Smooth muscle cell (in vitro differentiated cells): ENCODE measurements at regions not wholly inside any gene's neighbourhood (a gene's known extent, or its start where the extent isn't known, plus 50 kb on each side); places are given as distances from the start of the nearest gene placed in this dataset.

Experiments
- DNase-seq: peaks from one replicate; lab custom pipeline; 2025; ENCODE audit not compliant: unreplicated experiment; lab: John Stamatoyannopoulos, UW
- H2AFZ ChIP-seq: fragments of 200-600 bp; sonication (generic); 2 replicates; pipeline ENCODE4 v1.6.0; 2016; ENCODE audit warnings: antibody characterized with exemption, low read depth, mild to moderate bottlenecking
- H3F3A ChIP-seq: fragments of 200-600 bp; sonication (generic); 2 replicates; pipeline ENCODE4 v1.6.0; 2017; ENCODE audit warnings: antibody characterized with exemption, low read depth
- H3K27ac ChIP-seq: fragments of 200-600 bp; sonication (generic); 2 replicates; pipeline ENCODE4 v1.5.1; 2016; ENCODE audit warnings: low read depth, mild to moderate bottlenecking
- H3K27me3 ChIP-seq: fragments of 200-600 bp; sonication (generic); 2 replicates; pipeline ENCODE4 v1.6.1; 2016; ENCODE audit warnings: low read depth, mild to moderate bottlenecking
- H3K36me3 ChIP-seq: fragments of 200-600 bp; sonication (generic); 2 replicates; pipeline ENCODE4 v1.5.1; 2016; ENCODE audit warnings: low read depth
- H3K4me1 ChIP-seq: fragments of 200-600 bp; sonication (generic); 2 replicates; pipeline ENCODE4 v1.5.1; 2016; ENCODE audit warnings: low read depth
- H3K4me2 ChIP-seq: fragments of 200-600 bp; sonication (generic); 2 replicates; pipeline ENCODE4 v1.6.0; 2016; ENCODE audit warnings: mild to moderate bottlenecking
- H3K4me3 ChIP-seq: fragments of 200-600 bp; sonication (generic); 2 replicates; pipeline ENCODE4 v1.5.1; 2016; ENCODE audit warnings: mild to moderate bottlenecking
- H3K79me2 ChIP-seq: fragments of 200-600 bp; sonication (generic); 2 replicates; pipeline ENCODE4 v1.6.0; 2016; ENCODE audit warnings: low read depth, mild to moderate bottlenecking
- H3K9ac ChIP-seq: fragments of 200-600 bp; sonication (generic); 2 replicates; pipeline ENCODE4 v1.6.0; 2016; ENCODE audit warnings: low read depth
- H3K9me3 ChIP-seq: fragments of 200-600 bp; sonication (generic); replicated peaks from 2 replicates; pipeline ENCODE4 v1.5.1; 2016; ENCODE audit warnings: low read depth
- H4K20me1 ChIP-seq: fragments of 200-600 bp; sonication (generic); 2 replicates; pipeline ENCODE4 v1.6.0; 2016; ENCODE audit warnings: low read depth
- WGBS: methylation state at CpG from one replicate; pipeline ENCODE4 v1.1.7; 2016; ENCODE audit warnings: low lambda C conversion rate; 5-methylcytosine and 5-hydroxymethylcytosine counted together
- TF ChIP-seq, protein P1 (sequence below): fragments of 200-600 bp; sonication (generic); IDR thresholded peaks from 2 replicates; pipeline ENCODE4 v1.5.1; 2017; ENCODE audit warnings: borderline replicate concordance, mild to moderate bottlenecking, antibody characterized with exemption; ENCODE audit not compliant: insufficient read depth, poor library complexity, severe bottlenecking

DNA sequence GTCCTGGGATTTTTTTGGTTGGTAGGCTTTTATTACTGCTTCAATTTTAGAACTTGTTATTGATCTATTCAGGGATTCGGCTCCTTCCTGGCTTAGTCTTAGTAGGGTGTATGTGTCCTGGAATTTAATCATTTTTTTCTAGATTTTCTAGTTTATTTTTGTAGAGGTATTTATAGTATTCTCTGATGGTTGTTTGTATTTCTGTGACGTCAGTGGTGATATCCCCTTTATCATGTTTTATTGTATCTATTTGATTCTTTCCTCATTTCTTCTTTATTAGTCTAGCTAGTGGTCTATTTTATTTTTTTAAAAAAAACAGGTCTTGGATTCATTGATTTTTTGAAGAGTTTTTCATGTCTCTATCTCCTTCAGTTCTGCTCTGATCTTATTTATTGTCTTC is 193.3 kb upstream of the MAP2 start:
- no peaks in the 10 kb centered on the region for H3K36me3 ChIP-seq
- TF ChIP-seq, protein P1, sequence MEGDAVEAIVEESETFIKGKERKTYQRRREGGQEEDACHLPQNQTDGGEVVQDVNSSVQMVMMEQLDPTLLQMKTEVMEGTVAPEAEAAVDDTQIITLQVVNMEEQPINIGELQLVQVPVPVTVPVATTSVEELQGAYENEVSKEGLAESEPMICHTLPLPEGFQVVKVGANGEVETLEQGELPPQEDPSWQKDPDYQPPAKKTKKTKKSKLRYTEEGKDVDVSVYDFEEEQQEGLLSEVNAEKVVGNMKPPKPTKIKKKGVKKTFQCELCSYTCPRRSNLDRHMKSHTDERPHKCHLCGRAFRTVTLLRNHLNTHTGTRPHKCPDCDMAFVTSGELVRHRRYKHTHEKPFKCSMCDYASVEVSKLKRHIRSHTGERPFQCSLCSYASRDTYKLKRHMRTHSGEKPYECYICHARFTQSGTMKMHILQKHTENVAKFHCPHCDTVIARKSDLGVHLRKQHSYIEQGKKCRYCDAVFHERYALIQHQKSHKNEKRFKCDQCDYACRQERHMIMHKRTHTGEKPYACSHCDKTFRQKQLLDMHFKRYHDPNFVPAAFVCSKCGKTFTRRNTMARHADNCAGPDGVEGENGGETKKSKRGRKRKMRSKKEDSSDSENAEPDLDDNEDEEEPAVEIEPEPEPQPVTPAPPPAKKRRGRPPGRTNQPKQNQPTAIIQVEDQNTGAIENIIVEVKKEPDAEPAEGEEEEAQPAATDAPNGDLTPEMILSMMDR: no peak
- H3K9me3 ChIP-seq: no peaks in the 10 kb centered on the region
- no peaks in the 10 kb centered on the region for H3F3A ChIP-seq
- no peak overlapping the region for H3K4me2 ChIP-seq
- H3K4me3 ChIP-seq: no peak overlapping the region
- no peak overlapping the region for H2AFZ ChIP-seq
- H3K79me2 ChIP-seq: no peaks in the 10 kb centered on the region
- H4K20me1 ChIP-seq: no peaks in the 10 kb centered on the region
- 78% methylated on average over 2 of the region's 2 CpGs for WGBS
- H3K27ac ChIP-seq: no peak overlapping the region
- H3K9ac ChIP-seq: no peak overlapping the region
- H3K4me1 ChIP-seq: no peaks in the 10 kb centered on the region
- H3K27me3 ChIP-seq: no peaks in the 10 kb centered on the region
- DNase-seq: no peak

- Histone ChIP-seq H3K36me3 (no peaks in the 10 kb centered on the region), H3K79me2 (no peaks in the 10 kb centered on the region), H2AFZ (no peak overlapping the region), H3K9me3 (no peaks in the 10 kb centered on the region), H4K20me1 (no peaks in the 10 kb centered on the region), H3K27ac (no peak overlapping the region), H3F3A (no peaks in the 10 kb centered on the region), H3K4me2 (no peak overlapping the region), H3K9ac (no peak overlapping the region), H3K4me1 (no peaks in the 10 kb centered on the region), H3K4me3 (no peak overlapping the region), H3K27me3 (no peaks in the 10 kb centered on the region)
- DNase-seq: no peak
- WGBS: 43% methylated on average over 2 of the region's 2 CpGs
- TF ChIP-seq, protein P1: no peak
Observed at GRCh38 chr2:209236377-209236776, 187.5 kb upstream of the MAP2 start.

DNA sequence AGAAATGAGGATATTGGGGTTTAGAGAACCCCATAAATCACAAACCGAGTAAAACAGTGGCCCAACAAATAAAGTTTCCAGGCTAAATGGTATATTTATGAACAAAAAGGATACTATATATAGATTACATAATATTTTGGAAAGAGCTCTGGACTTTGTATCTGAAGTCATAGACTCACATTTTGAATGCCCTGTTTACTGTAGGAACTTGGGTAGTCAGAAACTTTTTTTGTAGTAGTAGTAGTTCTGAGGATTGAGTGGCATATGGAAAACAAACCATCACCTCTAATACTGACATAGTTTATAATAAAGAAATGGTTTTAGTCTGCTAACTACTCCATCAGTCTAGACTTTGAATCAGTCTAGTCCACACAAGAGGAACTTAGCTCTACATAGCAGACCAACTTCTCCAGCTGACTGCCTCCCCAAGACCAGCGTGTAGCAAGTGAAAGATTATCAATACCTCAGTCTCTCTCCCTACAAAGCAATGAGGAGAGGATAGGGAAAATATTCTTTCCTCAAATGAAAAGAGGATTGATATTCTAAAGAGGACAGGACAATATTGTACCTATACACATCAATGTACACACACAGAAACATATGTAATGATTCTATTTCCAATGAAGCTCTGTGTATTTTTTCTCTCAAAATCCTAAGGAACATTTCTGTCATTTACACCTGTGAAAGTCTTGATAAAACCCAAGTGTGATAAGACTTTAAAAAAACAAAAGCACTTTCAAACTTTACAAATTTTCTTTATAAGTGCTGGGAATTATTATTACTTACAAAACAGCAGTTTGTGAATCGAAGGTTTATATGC is 184.9 kb upstream of the MAP2 start:
- Histone ChIP-seq H3K79me2 (no peaks in the 10 kb centered on the region), H3K4me3 (no peak overlapping the region), H3K27me3 (no peaks in the 10 kb centered on the region), H3K4me1 (no peaks in the 10 kb centered on the region), H3K4me2 (no peak overlapping the region), H3F3A (no peaks in the 10 kb centered on the region), H4K20me1 (no peaks in the 10 kb centered on the region), H3K36me3 (no peaks in the 10 kb centered on the region), H3K9ac (no peak overlapping the region), H3K27ac (no peak overlapping the region), H3K9me3 (no peaks in the 10 kb centered on the region), H2AFZ (no peak overlapping the region)
- WGBS: 72% methylated on average over 3 of the region's 3 CpGs
- no peak for DNase-seq
- TF ChIP-seq, protein P1: no peak

DNA sequence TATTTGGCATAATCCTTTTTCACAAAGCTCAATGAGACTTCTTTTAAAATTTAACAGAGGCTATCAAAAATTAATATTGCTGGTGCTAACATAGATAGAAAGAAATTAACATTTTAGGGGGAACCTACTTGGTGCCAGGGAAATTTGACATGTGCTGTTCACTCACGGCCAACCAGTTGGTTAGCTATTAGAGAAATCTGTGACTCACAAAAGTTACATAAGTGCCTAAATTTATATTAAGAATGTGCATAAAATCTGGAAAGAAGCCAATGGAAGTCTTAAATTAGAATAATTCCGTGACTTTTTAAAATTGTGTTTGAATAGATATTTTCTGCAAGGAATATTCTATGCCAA is 184.3 kb upstream of the MAP2 start:
- Histone ChIP-seq H4K20me1 (no peaks in the 10 kb centered on the region), H3K27ac (no peak overlapping the region), H3K27me3 (no peaks in the 10 kb centered on the region), H3K4me1 (no peaks in the 10 kb centered on the region), H3K9me3 (no peaks in the 10 kb centered on the region), H3K9ac (no peak overlapping the region), H3K4me2 (no peak overlapping the region), H2AFZ (no peak overlapping the region), H3K4me3 (no peak overlapping the region), H3K36me3 (no peaks in the 10 kb centered on the region), H3K79me2 (no peaks in the 10 kb centered on the region), H3F3A (no peaks in the 10 kb centered on the region)
- no peak for DNase-seq
- WGBS: 87% methylated on average over 2 of the region's 2 CpGs
- TF ChIP-seq, protein P1: no peak
